ENCODE measurements at regions not wholly inside any gene's neighbourhood (a gene's known extent, or its start where the extent isn't known, plus 50 kb on each side); places are given as distances from the start of the nearest gene placed in this dataset.

DNA sequence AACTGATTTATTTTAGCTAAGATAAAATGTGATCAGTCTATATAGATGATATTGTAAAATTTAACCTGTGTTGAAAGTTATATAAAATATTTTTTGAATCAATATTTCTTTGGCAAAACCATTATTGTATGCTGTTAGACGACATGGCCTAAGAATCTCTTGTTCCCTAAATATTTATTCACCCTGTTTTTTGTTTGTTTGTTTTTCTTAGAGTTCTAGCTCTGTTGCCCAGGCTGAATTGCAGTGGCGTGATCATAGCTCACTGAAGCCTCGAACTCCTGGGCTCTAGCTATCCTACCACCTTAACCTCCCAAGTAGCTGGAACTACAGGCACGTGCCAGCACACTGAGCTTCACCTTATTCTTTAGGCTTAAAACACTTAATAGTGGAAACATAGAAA lies 410.7 kb downstream of the ARL4A start:
- DNase-seq (ENCODE audit: low read depth, low spot score): no peak
- Mint-ChIP-seq H3K4me3 (no peak overlapping the region), H3K4me1 (peaks cover 13% of the 10 kb centered on the region)

DNA sequence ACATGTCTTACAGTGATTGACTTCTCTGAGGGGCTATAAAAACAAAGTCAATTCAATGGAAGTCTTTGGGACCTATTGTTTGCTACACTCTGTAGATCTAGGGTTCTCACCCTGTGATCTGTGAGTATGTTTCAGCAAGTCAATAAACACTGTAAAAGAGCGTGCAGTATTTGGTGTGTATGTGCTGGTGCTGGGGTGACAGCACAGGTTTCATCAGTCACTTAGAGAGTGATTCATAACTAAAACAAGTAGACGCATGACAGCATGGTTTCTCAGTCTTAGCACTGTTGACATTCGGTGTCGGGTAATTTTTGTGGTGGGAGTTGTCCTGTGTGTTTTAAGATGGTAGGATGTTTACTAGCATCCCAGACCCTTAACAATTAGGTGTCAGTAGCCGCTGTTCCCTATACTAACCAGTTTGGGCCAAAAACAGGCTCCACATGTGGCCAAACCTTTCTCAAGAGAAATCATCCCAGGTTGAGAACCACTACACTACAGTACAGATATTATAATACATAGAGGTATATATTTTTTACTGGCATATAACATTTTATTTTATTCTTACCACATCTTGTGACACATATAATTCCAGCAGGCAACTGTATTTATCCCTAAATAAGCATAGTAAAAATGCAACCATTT lies 411.8 kb downstream of the ARL4A start:
- H3K4me1 Mint-ChIP-seq: peaks cover 13% of the 10 kb centered on the region
- no peak for DNase-seq (ENCODE audit: low read depth, low spot score)
- no peak overlapping the region for H3K4me3 Mint-ChIP-seq
- TF ChIP-seq, protein P1, sequence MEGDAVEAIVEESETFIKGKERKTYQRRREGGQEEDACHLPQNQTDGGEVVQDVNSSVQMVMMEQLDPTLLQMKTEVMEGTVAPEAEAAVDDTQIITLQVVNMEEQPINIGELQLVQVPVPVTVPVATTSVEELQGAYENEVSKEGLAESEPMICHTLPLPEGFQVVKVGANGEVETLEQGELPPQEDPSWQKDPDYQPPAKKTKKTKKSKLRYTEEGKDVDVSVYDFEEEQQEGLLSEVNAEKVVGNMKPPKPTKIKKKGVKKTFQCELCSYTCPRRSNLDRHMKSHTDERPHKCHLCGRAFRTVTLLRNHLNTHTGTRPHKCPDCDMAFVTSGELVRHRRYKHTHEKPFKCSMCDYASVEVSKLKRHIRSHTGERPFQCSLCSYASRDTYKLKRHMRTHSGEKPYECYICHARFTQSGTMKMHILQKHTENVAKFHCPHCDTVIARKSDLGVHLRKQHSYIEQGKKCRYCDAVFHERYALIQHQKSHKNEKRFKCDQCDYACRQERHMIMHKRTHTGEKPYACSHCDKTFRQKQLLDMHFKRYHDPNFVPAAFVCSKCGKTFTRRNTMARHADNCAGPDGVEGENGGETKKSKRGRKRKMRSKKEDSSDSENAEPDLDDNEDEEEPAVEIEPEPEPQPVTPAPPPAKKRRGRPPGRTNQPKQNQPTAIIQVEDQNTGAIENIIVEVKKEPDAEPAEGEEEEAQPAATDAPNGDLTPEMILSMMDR (conservative IDR thresholded peaks at IDR 0.05): no peak
- no peaks in the 10 kb centered on the region for H3K27me3 Mint-ChIP-seq (ENCODE audit: low read depth)
- H3K36me3 Mint-ChIP-seq (ENCODE audit: low read depth): no peaks in the 10 kb centered on the region
- peaks cover 8% of the 10 kb centered on the region for H3K9me3 Mint-ChIP-seq
- H3K27ac Mint-ChIP-seq (ENCODE audit: unreplicated experiment): no peak overlapping the region

More for the DNA sequence above, 410.7 kb downstream of the ARL4A start:
- no peaks in the 10 kb centered on the region for H3K36me3 Mint-ChIP-seq (ENCODE audit: low read depth)
- H3K27me3 Mint-ChIP-seq (ENCODE audit: low read depth): no peaks in the 10 kb centered on the region
- TF ChIP-seq, protein P1 (conservative IDR thresholded peaks at IDR 0.05): no peak
- H3K9me3 Mint-ChIP-seq: peaks cover 6% of the 10 kb centered on the region
- H3K27ac Mint-ChIP-seq (ENCODE audit: unreplicated experiment): no peak overlapping the region

DNA sequence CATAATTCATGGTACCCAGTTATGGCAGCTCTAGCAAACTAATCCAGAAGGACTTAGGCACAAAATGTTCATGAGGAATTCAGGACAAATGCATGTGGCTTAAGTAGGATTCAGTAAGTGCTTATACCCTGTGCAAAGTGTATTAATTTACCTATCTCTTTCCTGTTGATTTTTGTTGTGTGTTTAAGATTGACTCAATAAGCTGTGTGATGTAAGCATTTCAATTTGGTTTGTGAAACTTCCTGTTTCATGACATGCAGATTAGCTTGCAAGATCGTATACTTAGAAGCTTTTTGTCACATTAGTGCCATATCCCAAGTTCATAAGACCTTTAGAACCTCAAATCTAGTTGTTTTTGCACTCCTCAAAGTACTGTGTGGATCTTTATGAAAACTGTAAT lies 416.7 kb downstream of the ARL4A start:
- Mint-ChIP-seq H3K4me1 (peaks cover 2% of the 10 kb centered on the region), H3K27me3 (ENCODE audit: low read depth) (no peaks in the 10 kb centered on the region), H3K4me3 (no peak overlapping the region), H3K27ac (ENCODE audit: unreplicated experiment) (no peak overlapping the region), H3K9me3 (peaks cover 5% of the 10 kb centered on the region), H3K36me3 (ENCODE audit: low read depth) (peaks cover 3% of the 10 kb centered on the region)
- no peak for DNase-seq (ENCODE audit: low read depth, low spot score)
- TF ChIP-seq, protein P1 (conservative IDR thresholded peaks at IDR 0.05): no peak

DNA sequence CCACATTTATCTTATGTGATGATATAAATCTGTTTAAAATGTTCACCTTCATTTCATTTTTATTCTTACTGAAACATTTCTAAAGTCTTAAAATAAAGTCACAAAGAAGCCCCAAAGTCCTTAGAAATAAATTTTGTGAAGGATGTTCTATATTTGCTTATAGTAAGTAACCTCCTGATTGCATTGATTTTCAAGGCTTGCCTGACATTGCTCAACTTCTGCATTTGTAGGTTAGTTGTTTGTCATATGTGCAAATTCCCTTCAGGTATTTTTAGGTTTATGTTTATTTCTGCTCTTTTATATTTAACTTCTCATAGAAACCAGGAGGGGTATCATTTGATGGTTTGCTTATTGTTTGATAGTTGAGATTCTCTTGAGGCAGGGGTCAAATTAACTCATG lies 417.8 kb downstream of the ARL4A start:
- Mint-ChIP-seq H3K27ac (ENCODE audit: unreplicated experiment) (no peak overlapping the region), H3K4me3 (no peak overlapping the region)
- TF ChIP-seq, protein P1 (conservative IDR thresholded peaks at IDR 0.05): no peak

GRCh38 chr7:13106513-13106912 lies 419.1 kb downstream of the ARL4A start:
- Mint-ChIP-seq H3K4me1 (no peaks in the 10 kb centered on the region), H3K9me3 (peaks cover 3% of the 10 kb centered on the region), H3K4me3 (no peak overlapping the region), H3K27ac (ENCODE audit: unreplicated experiment) (no peak overlapping the region), H3K36me3 (ENCODE audit: low read depth) (peaks cover 3% of the 10 kb centered on the region), H3K27me3 (ENCODE audit: low read depth) (no peaks in the 10 kb centered on the region)
- no peak for DNase-seq (ENCODE audit: low read depth, low spot score)
- TF ChIP-seq, protein P1 (conservative IDR thresholded peaks at IDR 0.05): no peak

More for the DNA sequence above, 417.8 kb downstream of the ARL4A start:
- Mint-ChIP-seq H3K9me3 (peaks cover 5% of the 10 kb centered on the region), H3K4me1 (no peaks in the 10 kb centered on the region), H3K36me3 (ENCODE audit: low read depth) (peaks cover 3% of the 10 kb centered on the region), H3K27me3 (ENCODE audit: low read depth) (no peaks in the 10 kb centered on the region)
- DNase-seq (ENCODE audit: low read depth, low spot score): no peak
